ENCODE measurements at regions not wholly inside any gene's neighbourhood (a gene's known extent, or its start where the extent isn't known, plus 50 kb on each side); places are given as distances from the start of the nearest gene placed in this dataset.
A peak's percentile ranks its signal among the peaks of the same experiment; 100 is the strongest.

GRCh38 chr18:46333431-46334135, 229.4 kb downstream of the HAUS1 start:
- no peaks in the 10 kb centered on the region for H3K36me3 ChIP-seq (ENCODE audit: control insufficient read depth in 2 of 4, insufficient read depth in 4 of 4, low read length in 3 of 4)
- peak overlapping the region; percentile 37 for H4K91ac ChIP-seq (replicated peaks; ENCODE audit: insufficient read length, low read length)
- peaks cover 0 to 22% (median 14%) of the 10 kb centered on the region in 4 experiments; a peak in 5 of 7 replicates for H3K27me3 ChIP-seq (replicated peaks in 1 of 4; ENCODE audit: control insufficient read depth in 3 of 4, extremely low read depth in 1 of 4, insufficient read depth in 3 of 4, low read length in 3 of 4)
- H3K4me2 ChIP-seq (ENCODE audit: insufficient read depth in 1 of 2, low read depth in 2 of 2, low read length in 2 of 2): peak overlapping the region; percentile 88 to 100
- peaks cover 0 to 16% of the 10 kb centered on the region in 2 experiments; a peak in 2 of 4 replicates for H3K79me2 ChIP-seq (ENCODE audit: control insufficient read depth in 1 of 2, insufficient read depth in 2 of 2, low read length in 2 of 2)
- H3K27ac ChIP-seq (ENCODE audit: low read depth, low read length): no peak overlapping the region
- H3K18ac ChIP-seq (ENCODE audit: extremely low read depth, low read length): peak overlapping the region; percentile 94
- no peaks in the 10 kb centered on the region; the same call in 1 of the 2 replicates for H3K79me1 ChIP-seq (ENCODE audit: low read depth, low read length)
- H2BK15ac ChIP-seq (ENCODE audit: low read length): peak overlapping the region; percentile 99
- POLR2A ChIA-PET (ENCODE audit: partially characterized antibody): interaction anchor here (0.7 to 4.8 kb wide), 10 partner anchors 8 to 237 kb away, joined by 3 to 24 read pairs (median 4); a partner anchor contains a TSS
- H2BK5ac ChIP-seq (ENCODE audit: low read depth, low read length): peak overlapping the region; percentile 27; the same call in 1 of the 2 replicates
- H3K9me3 ChIP-seq (ENCODE audit: insufficient read depth in 2 of 2, low read depth in 1 of 2, low read length in 1 of 2): no peaks in the 10 kb centered on the region
- H4K5ac ChIP-seq (ENCODE audit: insufficient read length, low read depth, low read length): no peak overlapping the region
- CTCF ChIA-PET (ENCODE audit: partially characterized antibody): interaction anchor here (0.9 to 2.1 kb wide), 6 partner anchors 13 to 327 kb away, joined by 3 to 13 read pairs (median 4); no protein-coding TSS in a partner anchor
- peak overlapping the region; percentile 53 for H2AFZ ChIP-seq (ENCODE audit: low read length)
- no peak overlapping the region; the same call in 1 of the 2 replicates for H2AK5ac ChIP-seq (ENCODE audit: low read depth, low read length)
- no peak overlapping the region for H3K14ac ChIP-seq (ENCODE audit: insufficient read length)
- H4K8ac ChIP-seq (ENCODE audit: extremely low read depth, insufficient read depth, low read length): peak overlapping the region; percentile 59; the same call in 1 of the 2 replicates
- peak overlapping the region; percentile 47 to 79 (median 58) for H3K4me3 ChIP-seq (ENCODE audit: extremely low read depth in 1 of 4, insufficient read depth in 2 of 4, low read depth in 3 of 4, low read length in 4 of 4)
- 5% methylated on average over 37 of the region's 77 CpGs; no CpG with 5 or more reads in 1 of the 2 experiments for WGBS, 2 experiments (ENCODE audit: extremely low coverage in 1 of 2, insufficient coverage in 1 of 2, insufficient read length in 1 of 2, insufficient replicate concordance in 2 of 2, low coverage in 1 of 2, low lambda C conversion rate in 2 of 2, missing lambda C conversion rate in 1 of 2)
- H3K23me2 ChIP-seq (ENCODE audit: low read depth, low read length): peaks cover 14% of the 10 kb centered on the region
- peaks cover 6 to 24% (median 15%) of the 10 kb centered on the region in 4 experiments for H3K4me1 ChIP-seq (replicated peaks in 1 of 4; ENCODE audit: control insufficient read depth in 3 of 4, insufficient read depth in 4 of 4, low read length in 3 of 4)
- FAIRE-seq (no peak), DNase-seq (ENCODE audit: low read depth in 1 of 2, low spot score in 2 of 2) (peak in 1 of 2 experiments; percentile 56)
- H3K56ac ChIP-seq (replicated peaks; ENCODE audit: insufficient read length, low read depth, low read length): no peak overlapping the region
- peak overlapping the region; percentile 17 for H3K4ac ChIP-seq (replicated peaks; ENCODE audit: insufficient read length, low read depth, low read length)
- H2BK20ac ChIP-seq (ENCODE audit: low read length): peak overlapping the region; percentile 57; the same call in 1 of the 2 replicates
- peak overlapping the region in 1 of 4 experiments; percentile 32; a peak in 2 of 7 replicates for H3K9ac ChIP-seq (replicated peaks in 1 of 4; ENCODE audit: extremely low read depth in 1 of 4, low read depth in 3 of 4, low read length in 3 of 4)
- H3K23ac ChIP-seq (ENCODE audit: insufficient read length): no peak overlapping the region
- H4K20me1 ChIP-seq (replicated peaks in 1 of 2; ENCODE audit: control insufficient read depth in 1 of 2, insufficient read depth in 2 of 2, low read length in 2 of 2): no peaks in the 10 kb centered on the region
- H2BK120ac ChIP-seq (replicated peaks; ENCODE audit: low read depth, low read length): no peak overlapping the region
- peak overlapping the region; percentile 84; the same call in 1 of the 2 replicates for H2BK12ac ChIP-seq (ENCODE audit: low read depth, low read length)
- TF ChIP-seq CTCF (IDR thresholded peaks at IDR 0.05; ENCODE audit: control extremely low read depth in 1 of 3, insufficient read depth in 1 of 3, low read depth in 1 of 3, low read length in 3 of 3) (no peak), SP1 (IDR thresholded peaks at IDR 0.05; ENCODE audit: low read depth, low read length) (no peak), TCF12 (IDR thresholded peaks at IDR 0.05; ENCODE audit: low read depth, low read length) (no peak)

Measured in H1 (cell line).